ENCODE measurements at regions not wholly inside any gene's neighbourhood (a gene's known extent, or its start where the extent isn't known, plus 50 kb on each side); places are given as distances from the start of the nearest gene placed in this dataset.
"Not testable (repeated sequence)": the region's sequence is repeated elsewhere in the genome, so short reads cannot be mapped to it uniquely, and the experiment has no call there.

DNA sequence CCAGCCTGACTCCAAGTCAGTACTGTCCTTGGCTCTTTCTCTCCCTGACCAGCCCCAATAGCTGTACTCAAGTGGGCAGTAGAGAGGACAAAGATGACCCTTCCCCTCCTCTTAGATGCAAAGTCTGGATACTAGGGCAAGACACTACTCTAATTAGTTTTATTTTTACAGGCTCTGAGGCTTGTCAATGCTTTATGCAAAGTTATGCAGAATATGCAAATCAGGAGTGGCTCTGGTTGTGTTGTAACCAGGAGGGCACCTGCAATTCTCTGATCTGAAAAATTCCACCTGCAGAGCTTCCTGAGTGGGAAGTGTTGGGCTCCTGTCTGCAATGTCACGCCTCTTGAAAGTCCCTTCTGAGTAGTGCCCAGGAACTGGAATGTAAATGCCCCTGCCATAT is 201.5 kb downstream of the RGS3 start:
- DNase-seq, result no peak

DNA sequence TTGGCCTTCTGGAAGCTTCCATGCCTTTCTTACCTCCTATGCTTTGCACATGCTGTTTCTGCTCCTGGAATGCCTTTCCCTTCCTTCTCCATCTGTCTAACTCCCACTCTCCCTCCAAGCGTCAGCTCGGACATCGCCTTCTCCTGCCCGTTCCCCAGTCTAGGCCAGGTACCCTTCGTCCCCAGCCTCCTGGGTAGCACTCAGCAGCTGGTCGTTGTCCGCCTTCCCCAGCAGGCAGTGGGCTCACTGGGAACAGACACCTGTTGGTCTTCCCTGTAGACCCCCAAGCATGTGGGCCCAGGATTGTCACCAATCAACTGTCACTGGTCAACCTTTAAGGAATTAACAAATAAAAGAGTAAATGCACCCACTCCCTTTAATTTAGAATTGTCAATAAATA is 202.2 kb downstream of the RGS3 start:
- DNase-seq, result no peak

DNA sequence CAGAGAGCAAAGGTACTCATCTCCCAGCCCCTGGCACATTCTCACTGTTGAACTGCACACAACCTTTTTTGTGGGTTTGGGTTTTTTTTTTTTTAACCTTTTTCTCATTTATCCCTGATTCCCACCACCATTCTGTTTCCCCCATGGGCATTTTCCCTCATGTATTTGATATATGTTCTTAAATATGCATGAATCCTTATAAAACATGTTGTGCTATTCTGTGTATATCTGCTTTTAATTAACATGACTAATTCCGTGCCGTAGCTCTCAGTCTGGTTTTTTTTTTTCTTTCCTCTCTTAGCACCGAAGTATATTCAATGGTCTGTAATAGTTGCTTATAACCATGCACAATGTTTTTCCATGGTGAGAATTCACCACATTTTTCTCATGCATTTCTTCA is 204.5 kb downstream of the RGS3 start:
- DNase-seq, result no peak

DNA sequence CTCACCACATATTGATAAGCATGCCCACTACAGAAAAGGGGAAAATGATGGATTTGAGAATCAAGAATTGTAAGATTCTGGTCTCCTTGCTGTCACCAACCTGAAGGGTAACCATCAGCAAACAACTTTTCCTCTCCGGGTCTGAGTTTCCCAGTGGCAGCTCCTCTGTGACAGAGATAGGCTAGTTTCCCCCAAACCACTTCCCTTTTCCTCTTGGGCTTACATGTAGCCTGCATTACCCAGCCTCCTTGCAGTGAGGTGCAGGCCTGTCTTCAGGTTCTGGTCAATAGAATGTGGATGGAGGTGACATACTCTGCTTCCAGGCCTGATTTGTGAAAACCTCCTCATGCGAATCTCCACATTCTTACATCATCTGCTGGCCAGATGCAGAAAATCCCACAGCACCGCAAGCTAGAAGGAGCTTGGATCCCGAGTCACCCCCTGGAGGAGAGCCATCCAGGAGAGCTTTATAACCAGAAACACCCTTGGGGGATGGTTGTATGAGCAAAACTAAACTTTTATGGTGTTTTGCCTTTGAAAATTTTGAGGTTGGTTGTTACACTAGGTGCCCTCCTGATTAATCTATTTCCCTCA is 206.1 kb downstream of the RGS3 start:
- DNase-seq, result no peak

DNA sequence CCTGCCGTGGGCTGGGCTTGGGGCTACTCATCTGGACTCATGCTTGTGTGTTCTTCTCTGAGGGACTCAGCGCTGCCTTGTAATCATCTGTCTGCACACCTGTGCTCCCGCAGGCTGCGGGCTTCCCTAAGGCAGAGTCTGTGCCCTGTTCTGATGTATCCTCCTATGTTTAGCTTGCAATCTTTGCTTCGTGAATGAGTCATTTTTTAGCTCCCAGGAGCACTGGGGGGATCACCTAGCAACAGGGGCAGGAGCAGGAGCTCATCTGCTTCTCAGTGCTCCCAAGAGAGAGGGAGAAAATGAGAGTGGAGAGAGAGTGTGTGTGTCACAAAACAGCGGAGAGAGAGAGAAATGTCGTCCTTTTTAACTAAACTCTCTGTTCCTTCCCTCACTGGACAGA is 202.4 kb upstream of the ZNF618 start:
- DNase-seq, result no peak

DNA sequence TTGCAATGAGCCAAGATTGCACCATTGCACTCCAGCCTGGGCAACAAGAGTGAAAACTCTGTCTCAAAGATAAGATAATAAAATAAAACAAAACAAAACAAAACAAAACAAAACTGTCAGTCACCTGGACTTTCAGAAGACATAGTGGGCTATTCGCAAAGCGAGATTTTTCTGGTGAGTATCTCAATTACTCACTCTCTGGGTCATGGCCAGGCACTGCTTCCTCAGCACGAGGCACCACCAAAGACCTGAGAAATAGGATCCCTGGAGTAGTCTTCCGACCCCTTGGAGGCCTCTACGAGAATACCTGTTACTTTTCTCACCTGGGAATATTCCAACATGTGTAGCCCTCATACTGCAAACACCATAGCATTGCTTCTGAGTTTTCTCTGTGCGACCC is 201.7 kb upstream of the ZNF618 start:
- no peak for DNase-seq

DNA sequence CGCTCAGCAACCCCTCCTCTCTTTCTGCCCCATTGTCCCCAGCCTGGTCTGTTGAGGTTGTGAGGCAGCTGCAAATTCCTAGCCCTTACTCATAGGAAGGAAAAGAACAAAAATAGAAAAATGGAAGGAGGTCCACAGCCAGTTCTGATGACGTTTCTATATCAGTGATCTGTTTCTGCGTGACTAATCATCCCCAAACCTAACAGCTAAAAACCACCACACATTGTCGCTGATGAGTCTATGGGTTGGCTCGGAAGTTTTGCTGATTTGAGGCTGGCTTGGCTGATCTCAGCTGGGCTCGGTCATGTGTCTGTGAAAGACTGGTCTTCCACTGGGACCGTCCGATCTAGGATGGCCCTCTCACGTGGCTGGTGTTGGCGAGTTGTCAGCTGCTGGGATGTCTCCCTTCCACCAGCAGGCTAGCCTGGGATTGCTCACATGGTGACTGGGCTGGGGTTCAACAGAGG is 200.6 kb upstream of the ZNF618 start:
- peak; percentile 31 for DNase-seq

DNA sequence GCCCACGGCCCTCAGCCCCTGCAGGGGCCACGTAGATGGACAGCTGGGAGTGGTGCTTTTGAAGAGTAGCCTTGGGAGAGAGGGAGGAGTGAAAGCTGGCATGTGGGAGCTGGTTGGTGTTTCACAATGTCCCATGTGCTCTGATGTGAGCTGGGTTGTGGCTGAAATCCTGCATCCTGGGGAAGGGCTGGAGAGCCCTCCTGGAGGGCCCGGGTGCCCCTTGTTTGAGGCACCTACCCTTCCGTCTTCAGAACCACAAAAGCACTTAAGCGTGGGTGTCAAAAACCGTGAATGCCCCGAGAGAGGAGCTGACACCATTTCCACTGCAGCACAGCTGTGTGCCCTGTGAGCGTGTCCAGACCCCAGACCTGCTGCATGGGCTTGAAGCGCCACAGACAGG is 199.1 kb upstream of the ZNF618 start:
- no peak for DNase-seq

DNA sequence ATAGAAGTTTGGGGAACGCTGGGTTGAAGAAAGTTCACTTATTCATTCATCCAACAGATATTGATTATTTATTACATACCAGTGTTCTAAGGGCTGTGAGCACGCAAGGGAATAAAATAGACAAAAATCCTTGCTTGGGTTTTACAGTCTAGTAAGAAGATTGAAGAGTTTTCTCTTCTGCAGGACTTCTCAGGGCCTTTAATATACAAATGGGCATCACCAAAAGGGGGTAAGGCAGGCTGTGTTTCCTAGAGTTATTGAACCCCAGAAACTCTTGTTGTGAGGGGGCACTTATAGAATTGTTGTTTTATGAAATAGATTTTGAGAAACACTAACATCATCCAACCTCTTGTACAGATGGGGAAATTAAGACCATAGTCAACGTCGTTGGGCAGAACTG is 198.5 kb upstream of the ZNF618 start:
- no peak for DNase-seq

DNA sequence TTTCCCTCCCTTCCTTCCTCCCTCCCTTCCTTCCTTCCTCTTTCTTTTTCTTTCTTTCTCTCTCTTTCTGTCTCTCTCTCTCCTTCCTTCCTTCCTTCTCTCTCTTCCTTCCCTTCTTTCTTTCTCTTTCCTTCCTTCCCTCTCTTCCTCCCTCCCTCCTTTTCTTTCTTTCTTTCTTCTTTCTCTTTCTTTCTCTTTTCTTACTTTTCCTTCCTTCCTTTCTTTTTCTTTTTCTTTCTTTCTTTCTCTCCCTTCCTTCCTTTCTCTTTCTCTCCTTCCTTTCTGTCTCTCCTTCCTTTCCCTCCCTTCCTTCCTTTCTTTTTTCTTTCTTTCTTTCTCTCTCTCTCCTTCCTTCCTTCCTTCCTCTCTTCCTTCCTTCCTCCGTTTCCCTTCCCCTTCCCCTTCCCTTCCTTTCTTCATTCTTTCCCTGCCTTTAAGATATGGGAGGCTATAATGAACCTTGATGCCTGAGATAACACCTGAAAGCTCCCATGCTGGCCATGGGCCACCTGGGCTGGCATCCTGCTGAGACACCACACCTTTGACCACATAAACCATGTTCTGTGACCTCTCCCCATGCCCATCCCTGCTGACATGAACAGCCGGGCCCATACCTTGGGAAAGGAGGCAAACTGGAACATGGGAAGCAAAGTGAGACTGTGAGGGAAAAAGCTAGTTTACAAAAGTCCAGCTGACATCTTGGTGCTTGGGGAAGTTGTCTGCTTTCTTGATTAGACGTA is 197.8 kb upstream of the ZNF618 start:
- no peak for DNase-seq

DNA sequence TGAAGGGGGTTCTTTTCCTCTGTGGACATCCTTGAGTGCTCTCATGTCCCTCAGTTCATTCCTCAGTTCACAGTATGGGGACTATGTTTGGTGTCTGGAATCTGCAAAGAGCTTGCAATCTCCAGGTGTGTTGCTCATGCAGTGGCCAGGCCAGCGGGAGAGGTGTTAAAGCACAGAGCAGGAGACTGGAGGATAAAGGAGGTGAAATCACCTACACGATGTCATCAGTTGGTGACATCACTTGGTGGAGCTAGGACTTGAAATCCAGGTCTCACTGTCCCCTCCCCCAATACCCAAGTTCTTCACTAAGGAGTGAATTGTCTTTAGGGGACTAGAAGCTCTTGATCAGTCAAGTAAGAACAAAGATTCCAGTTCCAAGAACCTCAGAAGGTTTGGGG is 197.3 kb upstream of the ZNF618 start:
- DNase-seq, result no peak

DNA sequence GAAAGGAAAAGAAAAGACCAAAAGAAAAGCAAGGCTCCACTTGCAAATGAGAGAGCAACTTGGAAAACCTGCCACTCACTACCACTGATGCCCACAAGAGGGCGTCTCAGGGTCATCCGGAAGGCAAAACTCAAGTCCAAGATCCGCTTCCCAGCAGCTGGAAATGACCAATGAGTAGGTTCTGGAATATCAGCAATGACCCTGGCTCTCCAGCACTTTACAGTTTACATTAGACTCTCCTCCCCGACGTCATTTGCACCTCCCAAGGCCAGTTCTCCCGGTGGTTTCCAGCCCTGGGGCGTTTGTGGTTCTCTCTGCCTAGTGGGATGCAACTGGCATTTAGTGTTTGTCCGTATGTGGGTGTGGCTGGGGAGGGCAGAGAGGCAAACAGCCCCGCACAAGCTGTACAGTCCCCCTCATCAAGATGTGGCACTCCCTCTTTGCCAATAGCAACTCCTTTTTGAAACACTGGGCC is 193.8 kb upstream of the ZNF618 start:
- DNase-seq, result peak; percentile 76

DNA sequence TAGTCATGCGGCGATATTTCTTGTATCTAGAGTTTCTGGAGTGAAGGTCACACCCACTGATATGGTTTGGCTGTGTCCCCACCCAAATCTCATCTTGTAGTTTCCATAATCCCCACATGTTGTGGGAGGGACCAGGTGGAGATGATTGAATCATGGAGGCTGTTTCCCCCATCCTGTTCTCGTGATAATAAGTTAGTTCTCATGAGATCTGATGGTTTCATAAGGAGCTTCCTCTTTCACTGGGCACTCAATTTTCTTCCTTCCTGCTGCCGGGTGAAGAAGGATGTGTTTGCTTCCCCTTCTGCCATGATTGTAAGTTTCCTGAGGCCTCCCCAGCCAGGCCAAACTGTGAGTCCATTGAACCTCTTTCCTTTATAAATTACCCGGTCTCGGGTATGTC is 190.5 kb upstream of the ZNF618 start:
- DNase-seq, result not testable (repeated sequence)

DNA sequence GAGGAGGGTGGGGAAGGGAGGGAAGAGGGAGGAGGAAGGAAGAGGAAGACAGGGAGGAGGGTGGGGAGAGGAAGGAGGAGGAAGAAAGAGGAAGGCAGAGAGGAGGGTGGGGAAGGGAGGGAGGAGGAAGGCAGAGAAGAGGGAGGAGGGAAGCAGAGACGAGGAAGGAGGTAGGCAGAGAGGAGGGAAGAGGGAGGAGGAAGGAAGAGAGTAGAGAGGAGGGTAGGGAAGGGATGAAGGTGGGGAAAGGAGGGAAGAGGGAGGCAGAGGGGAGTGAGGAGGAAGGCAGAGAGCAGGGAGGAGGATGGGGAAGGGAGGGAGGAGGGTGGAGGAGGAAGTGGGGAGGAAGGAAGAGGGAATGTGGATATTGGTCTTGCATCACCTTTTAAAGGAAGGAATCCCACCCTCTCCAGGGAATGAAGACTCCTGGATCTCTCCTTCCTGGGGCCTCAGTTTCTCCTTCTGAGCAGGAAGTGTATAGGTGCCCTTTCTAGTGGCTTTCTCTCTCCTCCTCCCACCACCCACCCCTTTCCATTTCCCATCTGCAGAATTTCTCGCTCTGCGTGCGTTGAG is 188.9 kb upstream of the ZNF618 start:
- DNase-seq, result no peak

DNA sequence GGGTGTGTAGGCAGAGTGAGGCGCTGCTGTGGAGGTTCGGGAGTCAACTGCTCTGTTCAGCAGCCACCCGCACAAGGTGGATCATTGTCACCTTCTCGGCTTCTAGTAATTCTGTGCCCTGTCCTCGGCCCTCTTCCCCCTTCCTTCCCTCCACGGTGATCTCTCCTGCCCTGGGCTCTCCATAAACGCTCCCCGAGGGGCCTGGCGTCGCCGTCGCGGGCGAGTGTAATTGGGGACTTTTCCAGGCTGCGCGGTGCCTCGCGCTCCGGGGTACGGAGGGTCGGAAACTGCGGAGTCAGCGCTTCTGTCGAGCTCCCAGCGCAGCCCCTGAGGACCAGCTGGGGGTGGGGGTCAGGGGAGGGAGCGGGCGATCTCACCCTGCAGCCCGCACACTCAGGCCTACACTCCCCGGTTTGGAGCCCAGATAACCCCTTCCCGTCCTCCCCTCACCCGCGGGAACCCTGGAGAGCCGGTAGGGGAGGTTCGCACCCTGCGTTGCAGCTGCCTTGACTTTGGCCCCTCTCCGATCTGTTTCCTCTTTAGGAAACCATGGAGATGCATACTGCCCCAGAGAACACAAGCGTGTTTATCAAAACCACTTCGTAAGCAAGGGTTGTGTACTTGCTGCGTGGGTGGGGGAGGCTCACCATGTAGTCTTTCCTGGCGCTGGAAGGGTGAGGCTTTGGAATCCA is 188.3 kb upstream of the ZNF618 start:
- peak; percentile 29 for DNase-seq

DNA sequence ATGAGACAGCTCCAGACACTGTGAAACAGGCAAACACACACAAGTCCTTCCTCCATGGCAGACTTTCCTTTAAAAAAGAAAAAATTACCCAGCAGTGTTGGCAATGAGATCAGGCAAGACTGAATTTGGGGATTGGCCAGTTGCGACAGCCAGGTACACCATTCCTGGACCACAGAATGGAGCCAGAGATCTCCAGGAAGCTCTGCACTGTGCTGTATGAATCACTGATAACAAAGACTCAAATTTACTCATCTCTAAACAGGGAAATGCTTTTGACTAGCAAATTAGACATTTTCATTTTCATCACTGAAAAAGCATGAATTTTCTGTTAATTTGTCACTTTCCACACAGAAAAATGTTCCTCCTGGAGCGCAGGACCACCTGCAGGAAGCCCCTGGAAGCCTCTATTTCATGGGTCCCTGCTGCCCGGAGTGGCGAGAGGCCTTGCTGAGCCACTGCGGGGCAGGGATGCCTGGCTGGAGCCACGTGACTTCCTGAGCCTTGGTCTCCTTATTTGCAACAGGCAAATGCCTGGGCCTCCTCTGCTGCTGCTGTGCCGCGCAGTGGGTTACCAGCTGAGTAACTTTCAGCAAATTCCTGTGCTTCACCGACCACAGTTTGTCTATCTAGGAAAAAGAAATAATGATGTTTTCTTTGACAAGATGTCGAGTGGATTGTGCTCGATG is 185.9 kb upstream of the ZNF618 start:
- no peak for DNase-seq

DNA sequence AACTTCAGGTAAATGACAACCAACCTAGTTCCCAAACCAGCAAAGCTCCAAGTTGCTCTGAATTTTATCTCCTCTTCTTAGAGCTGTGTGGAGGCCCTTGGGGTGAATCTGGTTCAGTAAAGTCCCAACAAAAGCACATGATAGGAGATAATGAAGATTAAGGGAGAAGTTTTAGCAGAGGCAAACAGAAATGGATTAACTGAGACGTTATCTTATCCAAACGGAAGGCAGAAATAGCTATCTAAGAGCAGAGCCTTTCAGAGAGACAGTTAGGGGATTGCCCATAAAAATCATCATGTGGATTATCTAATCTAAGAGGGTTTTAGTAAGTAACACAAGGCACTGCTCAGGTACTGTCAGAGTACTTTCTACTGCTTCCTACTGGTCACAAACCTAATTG is 183.9 kb upstream of the ZNF618 start:
- no peak for DNase-seq

DNA sequence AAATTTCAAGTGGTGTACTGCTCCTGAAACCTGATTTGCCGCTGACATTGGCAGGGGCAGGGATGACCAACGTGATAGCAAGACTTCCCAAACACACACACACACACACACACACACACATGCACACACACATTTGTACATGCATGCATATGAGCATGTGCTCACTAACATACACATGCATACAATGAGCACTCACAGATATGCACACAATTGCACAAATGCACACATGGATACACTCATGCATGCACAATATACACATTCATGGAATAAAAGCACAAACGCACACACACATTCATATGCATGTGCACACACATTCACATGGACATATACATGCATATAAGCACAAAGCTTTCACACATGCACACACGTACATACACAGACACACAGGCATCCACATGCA is 181.2 kb upstream of the ZNF618 start:
- DNase-seq, result no peak

DNA sequence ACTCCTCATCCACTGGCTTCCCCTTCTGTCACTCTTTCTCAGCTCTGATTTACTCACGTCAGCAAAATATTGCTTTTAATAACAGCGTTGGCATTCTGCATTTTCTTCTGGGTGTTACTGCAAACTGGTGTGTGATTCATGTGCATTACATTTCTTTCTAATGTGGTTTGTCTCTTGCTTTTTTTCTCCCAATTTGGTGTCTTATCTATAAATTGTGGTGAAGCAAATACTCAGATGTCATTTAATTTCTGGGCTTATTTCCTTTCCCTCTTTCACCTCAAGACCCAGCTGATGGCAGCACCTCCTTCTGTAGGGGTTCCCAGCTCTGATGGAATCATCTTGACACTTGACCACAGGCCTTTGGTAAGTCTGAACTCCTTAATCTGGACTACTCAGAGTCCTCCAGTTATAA is 180.7 kb upstream of the ZNF618 start:
- no peak for DNase-seq

DNA sequence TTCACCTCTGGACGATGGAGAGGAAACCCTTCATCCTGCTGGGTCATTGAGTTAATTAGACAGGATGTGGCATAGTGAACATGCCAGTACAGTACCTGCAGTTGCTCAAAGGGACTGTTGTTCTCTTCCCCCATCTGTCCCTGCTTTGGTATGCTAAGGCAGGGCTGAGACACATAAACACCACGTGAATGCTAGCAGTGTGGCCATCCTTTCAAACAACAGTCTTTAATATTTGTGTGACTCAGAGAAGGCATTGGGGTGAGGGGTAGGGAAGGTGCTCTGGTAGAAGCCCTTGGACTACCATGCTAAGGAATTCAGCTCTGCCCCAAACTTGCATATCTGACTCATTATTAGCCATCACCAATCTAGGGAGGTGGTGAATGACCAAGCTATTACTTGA is 180.2 kb upstream of the ZNF618 start:
- DNase-seq, result no peak

DNA sequence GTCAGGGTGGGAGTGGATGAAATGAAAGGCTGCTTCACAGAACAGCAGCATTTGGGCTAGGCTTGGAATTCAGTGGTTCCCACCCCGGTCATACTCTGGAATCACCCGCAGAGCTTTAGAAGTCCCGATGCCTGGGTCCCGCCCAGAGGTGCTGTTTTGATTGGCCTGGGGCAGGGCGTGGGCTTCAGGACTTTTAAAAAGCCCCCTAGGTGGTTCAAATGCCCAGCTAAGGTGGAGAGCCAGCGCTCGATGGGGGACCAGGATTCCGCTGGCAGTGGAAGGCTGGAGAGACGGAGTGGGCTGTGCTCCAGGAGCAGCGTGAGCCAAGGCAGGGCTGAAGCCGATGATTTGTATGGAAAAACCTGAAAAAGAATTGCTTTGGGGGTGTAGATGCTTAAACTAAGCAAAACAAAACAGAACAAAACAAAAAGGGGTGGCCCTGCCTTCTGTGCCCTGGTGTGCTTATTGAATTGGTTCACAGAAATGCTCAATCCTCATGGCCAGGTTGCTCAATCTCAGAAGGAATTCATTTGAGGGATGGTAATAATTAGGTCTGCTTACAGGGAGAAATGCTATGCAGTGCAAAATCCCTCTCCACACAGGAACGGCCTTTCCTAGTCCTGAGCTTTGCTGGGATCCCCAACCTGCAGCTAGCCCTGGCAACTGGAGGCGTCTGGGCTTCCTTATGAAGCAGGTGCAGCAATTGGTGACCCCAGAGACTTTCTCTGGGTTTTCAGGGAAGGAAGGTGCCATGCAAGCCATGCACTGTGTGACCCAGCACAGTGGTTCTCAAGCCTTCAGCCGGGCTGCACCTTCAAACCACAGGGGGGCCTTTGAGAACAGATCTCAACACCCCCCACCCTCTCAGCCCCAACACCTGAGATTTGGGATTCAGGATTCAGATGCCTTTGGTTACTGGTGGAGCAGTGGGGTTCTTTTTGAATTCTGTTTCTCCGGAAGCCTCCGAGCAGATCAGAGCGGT is 174.0 kb upstream of the ZNF618 start:
- DNase-seq, result peak; percentile 26
